ENCODE measurements at regions not wholly inside any gene's neighbourhood (a gene's known extent, or its start where the extent isn't known, plus 50 kb on each side); places are given as distances from the start of the nearest gene placed in this dataset.

GRCh38 chr19:31113293-31113692 is 235.9 kb downstream of the TSHZ3 start:
- Histone ChIP-seq H3K36me3 (ENCODE audit: control insufficient read depth, insufficient read depth, low read length) (no peaks in the 10 kb centered on the region), H3K9me3 (ENCODE audit: control insufficient read depth, low read length) (no peaks in the 10 kb centered on the region), H3K9ac (ENCODE audit: low read length) (no peak overlapping the region), H3K4me3 (ENCODE audit: low read length) (no peak overlapping the region), H3K4me1 (ENCODE audit: control insufficient read depth, insufficient read depth, low read length) (no peaks in the 10 kb centered on the region), H3K27me3 (ENCODE audit: control insufficient read depth, insufficient read depth, low read length) (no peaks in the 10 kb centered on the region)

GRCh38 chr19:31112158-31112557 is 237.1 kb downstream of the TSHZ3 start:
- no peaks in the 10 kb centered on the region for H3K36me3 ChIP-seq (ENCODE audit: control insufficient read depth, insufficient read depth, low read length)
- no peaks in the 10 kb centered on the region for H3K9me3 ChIP-seq (ENCODE audit: control insufficient read depth, low read length)
- H3K4me1 ChIP-seq (ENCODE audit: control insufficient read depth, insufficient read depth, low read length), result no peaks in the 10 kb centered on the region
- no peaks in the 10 kb centered on the region for H3K27me3 ChIP-seq (ENCODE audit: control insufficient read depth, insufficient read depth, low read length)
- H3K4me3 ChIP-seq (ENCODE audit: low read length), result no peak overlapping the region
- no peak overlapping the region for H3K9ac ChIP-seq (ENCODE audit: low read length)

- Histone ChIP-seq H3K36me3 (ENCODE audit: control insufficient read depth, insufficient read depth, low read length) (no peaks in the 10 kb centered on the region), H3K27me3 (ENCODE audit: control insufficient read depth, insufficient read depth, low read length) (no peaks in the 10 kb centered on the region), H3K4me1 (ENCODE audit: control insufficient read depth, insufficient read depth, low read length) (no peaks in the 10 kb centered on the region)
These were observed 237.5 kb downstream of the TSHZ3 start for GRCh38 chr19:31111741-31112140.

GRCh38 chr19:31110336-31110735 is 238.9 kb downstream of the TSHZ3 start:
- no peaks in the 10 kb centered on the region for H3K36me3 ChIP-seq (ENCODE audit: control insufficient read depth, insufficient read depth, low read length)
- no peaks in the 10 kb centered on the region for H3K9me3 ChIP-seq (ENCODE audit: control insufficient read depth, low read length)
- no peaks in the 10 kb centered on the region for H3K27me3 ChIP-seq (ENCODE audit: control insufficient read depth, insufficient read depth, low read length)
- H3K9ac ChIP-seq (ENCODE audit: low read length), result no peak overlapping the region
- no peaks in the 10 kb centered on the region for H3K4me1 ChIP-seq (ENCODE audit: control insufficient read depth, insufficient read depth, low read length)
- no peak overlapping the region for H3K4me3 ChIP-seq (ENCODE audit: low read length)

More at GRCh38 chr19:31111741-31112140, 237.5 kb downstream of the TSHZ3 start:
- Histone ChIP-seq H3K9me3 (ENCODE audit: control insufficient read depth, low read length) (no peaks in the 10 kb centered on the region), H3K4me3 (ENCODE audit: low read length) (no peak overlapping the region), H3K9ac (ENCODE audit: low read length) (no peak overlapping the region)

- Histone ChIP-seq H3K4me3 (ENCODE audit: low read length) (no peak overlapping the region), H3K9ac (ENCODE audit: low read length) (no peak overlapping the region), H3K36me3 (ENCODE audit: control insufficient read depth, insufficient read depth, low read length) (no peaks in the 10 kb centered on the region), H3K4me1 (ENCODE audit: control insufficient read depth, insufficient read depth, low read length) (no peaks in the 10 kb centered on the region), H3K9me3 (ENCODE audit: control insufficient read depth, low read length) (no peaks in the 10 kb centered on the region), H3K27me3 (ENCODE audit: control insufficient read depth, insufficient read depth, low read length) (no peaks in the 10 kb centered on the region)
These were observed 239.6 kb downstream of the TSHZ3 start for GRCh38 chr19:31109636-31110035.

GRCh38 chr19:31107096-31107495 is 242.1 kb downstream of the TSHZ3 start:
- Histone ChIP-seq H3K27me3 (ENCODE audit: control insufficient read depth, insufficient read depth, low read length) (no peaks in the 10 kb centered on the region), H3K4me1 (ENCODE audit: control insufficient read depth, insufficient read depth, low read length) (no peaks in the 10 kb centered on the region), H3K4me3 (ENCODE audit: low read length) (no peak overlapping the region), H3K36me3 (ENCODE audit: control insufficient read depth, insufficient read depth, low read length) (no peaks in the 10 kb centered on the region), H3K9ac (ENCODE audit: low read length) (no peak overlapping the region), H3K9me3 (ENCODE audit: control insufficient read depth, low read length) (no peaks in the 10 kb centered on the region)

GRCh38 chr19:31105761-31106160 is 243.5 kb downstream of the TSHZ3 start:
- Histone ChIP-seq H3K9me3 (ENCODE audit: control insufficient read depth, low read length) (no peaks in the 10 kb centered on the region), H3K36me3 (ENCODE audit: control insufficient read depth, insufficient read depth, low read length) (no peaks in the 10 kb centered on the region), H3K4me1 (ENCODE audit: control insufficient read depth, insufficient read depth, low read length) (no peaks in the 10 kb centered on the region), H3K4me3 (ENCODE audit: low read length) (no peak overlapping the region), H3K27me3 (ENCODE audit: control insufficient read depth, insufficient read depth, low read length) (no peaks in the 10 kb centered on the region), H3K9ac (ENCODE audit: low read length) (no peak overlapping the region)

- H3K9me3 ChIP-seq (ENCODE audit: control insufficient read depth, low read length), result no peaks in the 10 kb centered on the region
- H3K27me3 ChIP-seq (ENCODE audit: control insufficient read depth, insufficient read depth, low read length), result no peaks in the 10 kb centered on the region
- no peaks in the 10 kb centered on the region for H3K4me1 ChIP-seq (ENCODE audit: control insufficient read depth, insufficient read depth, low read length)
- H3K36me3 ChIP-seq (ENCODE audit: control insufficient read depth, insufficient read depth, low read length), result no peaks in the 10 kb centered on the region
- H3K9ac ChIP-seq (ENCODE audit: low read length), result no peak overlapping the region
- H3K4me3 ChIP-seq (ENCODE audit: low read length), result no peak overlapping the region
These were observed 244.8 kb downstream of the TSHZ3 start for GRCh38 chr19:31104451-31104850.

GRCh38 chr19:31103228-31103627 is 246.0 kb downstream of the TSHZ3 start:
- no peak overlapping the region for H3K9ac ChIP-seq (ENCODE audit: low read length)
- no peaks in the 10 kb centered on the region for H3K9me3 ChIP-seq (ENCODE audit: control insufficient read depth, low read length)
- no peaks in the 10 kb centered on the region for H3K36me3 ChIP-seq (ENCODE audit: control insufficient read depth, insufficient read depth, low read length)
- no peaks in the 10 kb centered on the region for H3K4me1 ChIP-seq (ENCODE audit: control insufficient read depth, insufficient read depth, low read length)
- no peak overlapping the region for H3K4me3 ChIP-seq (ENCODE audit: low read length)
- no peaks in the 10 kb centered on the region for H3K27me3 ChIP-seq (ENCODE audit: control insufficient read depth, insufficient read depth, low read length)

- Histone ChIP-seq H3K9me3 (ENCODE audit: control insufficient read depth, low read length) (no peaks in the 10 kb centered on the region), H3K4me1 (ENCODE audit: control insufficient read depth, insufficient read depth, low read length) (no peaks in the 10 kb centered on the region), H3K36me3 (ENCODE audit: control insufficient read depth, insufficient read depth, low read length) (no peaks in the 10 kb centered on the region), H3K27me3 (ENCODE audit: control insufficient read depth, insufficient read depth, low read length) (no peaks in the 10 kb centered on the region), H3K4me3 (ENCODE audit: low read length) (no peak overlapping the region), H3K9ac (ENCODE audit: low read length) (no peak overlapping the region)
These were observed 246.6 kb downstream of the TSHZ3 start for GRCh38 chr19:31102674-31103073.

GRCh38 chr19:31100981-31101380 is 248.3 kb downstream of the TSHZ3 start:
- H3K9ac ChIP-seq (ENCODE audit: low read length), result no peak overlapping the region
- no peaks in the 10 kb centered on the region for H3K9me3 ChIP-seq (ENCODE audit: control insufficient read depth, low read length)
- H3K4me1 ChIP-seq (ENCODE audit: control insufficient read depth, insufficient read depth, low read length), result no peaks in the 10 kb centered on the region
- no peak overlapping the region for H3K4me3 ChIP-seq (ENCODE audit: low read length)
- H3K27me3 ChIP-seq (ENCODE audit: control insufficient read depth, insufficient read depth, low read length), result no peaks in the 10 kb centered on the region
- H3K36me3 ChIP-seq (ENCODE audit: control insufficient read depth, insufficient read depth, low read length), result no peaks in the 10 kb centered on the region

GRCh38 chr19:31100206-31100590 is 249.0 kb downstream of the TSHZ3 start:
- Histone ChIP-seq H3K36me3 (ENCODE audit: control insufficient read depth, insufficient read depth, low read length) (no peaks in the 10 kb centered on the region), H3K9me3 (ENCODE audit: control insufficient read depth, low read length) (no peaks in the 10 kb centered on the region), H3K4me1 (ENCODE audit: control insufficient read depth, insufficient read depth, low read length) (no peaks in the 10 kb centered on the region), H3K4me3 (ENCODE audit: low read length) (no peak overlapping the region), H3K27me3 (ENCODE audit: control insufficient read depth, insufficient read depth, low read length) (no peaks in the 10 kb centered on the region), H3K9ac (ENCODE audit: low read length) (no peak overlapping the region)

- no peaks in the 10 kb centered on the region for H3K9me3 ChIP-seq (ENCODE audit: control insufficient read depth, low read length)
- H3K4me3 ChIP-seq (ENCODE audit: low read length), result no peak overlapping the region
- H3K9ac ChIP-seq (ENCODE audit: low read length), result no peak overlapping the region
- no peaks in the 10 kb centered on the region for H3K36me3 ChIP-seq (ENCODE audit: control insufficient read depth, insufficient read depth, low read length)
- H3K27me3 ChIP-seq (ENCODE audit: control insufficient read depth, insufficient read depth, low read length), result no peaks in the 10 kb centered on the region
- H3K4me1 ChIP-seq (ENCODE audit: control insufficient read depth, insufficient read depth, low read length), result no peaks in the 10 kb centered on the region
These were observed 249.6 kb downstream of the TSHZ3 start for GRCh38 chr19:31099515-31100205.
